ENCODE measurements at regions not wholly inside any gene's neighbourhood (a gene's known extent, or its start where the extent isn't known, plus 50 kb on each side); places are given as distances from the start of the nearest gene placed in this dataset.

DNA sequence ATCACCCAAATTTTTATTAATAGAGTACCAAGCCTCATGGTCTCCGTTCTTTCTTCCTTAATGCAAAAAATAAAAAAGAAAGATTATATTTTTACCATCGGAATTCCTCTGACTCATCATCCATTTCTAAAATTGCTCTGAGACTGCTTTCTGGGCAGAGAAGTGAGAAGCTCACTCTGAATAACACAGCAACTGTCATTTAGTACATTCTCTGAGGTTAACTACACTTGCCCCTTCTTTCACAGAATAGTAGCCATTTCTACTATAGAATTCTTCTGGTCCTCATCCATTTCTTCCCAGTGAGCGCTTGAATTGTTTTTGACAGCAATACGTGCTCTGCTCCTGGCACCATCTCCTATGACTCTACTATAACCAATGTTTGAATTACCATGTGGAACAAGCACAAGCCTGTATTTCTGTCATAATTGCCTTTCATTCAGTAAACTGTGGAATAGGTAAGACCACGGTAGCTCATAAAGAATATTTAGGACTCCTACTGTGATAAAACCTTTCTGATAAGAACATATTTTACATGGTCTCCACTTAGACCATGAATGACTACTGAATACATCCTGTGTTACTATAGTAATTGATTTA is 435.5 kb upstream of the NRSN1 start:
- TF ChIP-seq CTCF (conservative IDR thresholded peaks at IDR 0.05 in 1 of 2, IDR thresholded peaks at IDR 0.05 in 1 of 2; ENCODE audit: low read depth in 1 of 2, low read length in 2 of 2) = no peak
- no peak for TF ChIP-seq EZH2 (IDR thresholded peaks at IDR 0.05; ENCODE audit: low read length, missing control alignments)
